ENCODE measurements at regions not wholly inside any gene's neighbourhood (a gene's known extent, or its start where the extent isn't known, plus 50 kb on each side); places are given as distances from the start of the nearest gene placed in this dataset.

DNA sequence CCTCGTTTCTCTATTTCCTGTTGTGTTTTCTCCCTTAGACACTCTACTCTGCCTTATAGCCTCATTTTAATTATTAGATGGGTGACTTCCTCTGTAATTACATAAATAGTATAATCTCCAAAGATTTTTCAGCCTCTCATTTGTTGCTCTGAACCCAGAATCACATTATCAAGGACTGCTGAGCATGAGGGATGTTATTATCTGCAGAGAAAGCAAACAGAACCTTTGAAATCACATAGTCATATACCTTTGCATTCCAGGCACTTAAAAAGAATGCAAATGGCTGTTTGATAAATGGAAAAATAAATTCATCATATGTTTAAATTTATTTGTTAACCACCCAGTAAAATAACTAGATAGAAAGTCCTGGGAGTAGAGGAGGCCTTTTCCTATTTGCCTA is 305.1 kb upstream of the PPP1R2C start:
- H3K4me1 Mint-ChIP-seq (ENCODE audit: low read depth) = no peaks in the 10 kb centered on the region
- TF ChIP-seq, protein P1, sequence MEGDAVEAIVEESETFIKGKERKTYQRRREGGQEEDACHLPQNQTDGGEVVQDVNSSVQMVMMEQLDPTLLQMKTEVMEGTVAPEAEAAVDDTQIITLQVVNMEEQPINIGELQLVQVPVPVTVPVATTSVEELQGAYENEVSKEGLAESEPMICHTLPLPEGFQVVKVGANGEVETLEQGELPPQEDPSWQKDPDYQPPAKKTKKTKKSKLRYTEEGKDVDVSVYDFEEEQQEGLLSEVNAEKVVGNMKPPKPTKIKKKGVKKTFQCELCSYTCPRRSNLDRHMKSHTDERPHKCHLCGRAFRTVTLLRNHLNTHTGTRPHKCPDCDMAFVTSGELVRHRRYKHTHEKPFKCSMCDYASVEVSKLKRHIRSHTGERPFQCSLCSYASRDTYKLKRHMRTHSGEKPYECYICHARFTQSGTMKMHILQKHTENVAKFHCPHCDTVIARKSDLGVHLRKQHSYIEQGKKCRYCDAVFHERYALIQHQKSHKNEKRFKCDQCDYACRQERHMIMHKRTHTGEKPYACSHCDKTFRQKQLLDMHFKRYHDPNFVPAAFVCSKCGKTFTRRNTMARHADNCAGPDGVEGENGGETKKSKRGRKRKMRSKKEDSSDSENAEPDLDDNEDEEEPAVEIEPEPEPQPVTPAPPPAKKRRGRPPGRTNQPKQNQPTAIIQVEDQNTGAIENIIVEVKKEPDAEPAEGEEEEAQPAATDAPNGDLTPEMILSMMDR (IDR thresholded peaks at IDR 0.05) = no peak
- H3K27ac ChIP-seq (ENCODE audit: low read depth in 1 of 2, low read length in 2 of 2) = no peak overlapping the region
- POLR2A ChIA-PET = no interaction called here
- no peaks in the 10 kb centered on the region for H3K27me3 Mint-ChIP-seq
- no peaks in the 10 kb centered on the region for H3K9me3 ChIP-seq (ENCODE audit: control insufficient read depth in 1 of 2, insufficient read depth in 1 of 2, low read length in 2 of 2)
- no peaks in the 10 kb centered on the region for H3K4me1 ChIP-seq (ENCODE audit: insufficient read depth, low read length)
- no peaks in the 10 kb centered on the region for H3K36me3 ChIP-seq (ENCODE audit: insufficient read depth, low read length)
- no peaks in the 10 kb centered on the region for H3K36me3 Mint-ChIP-seq (ENCODE audit: low read depth)
- no peak overlapping the region for H3K4me3 Mint-ChIP-seq
- no peak overlapping the region for H3K27ac Mint-ChIP-seq
- H3K9me3 Mint-ChIP-seq = no peaks in the 10 kb centered on the region
- H3K27me3 ChIP-seq (ENCODE audit: control insufficient read depth in 1 of 2, insufficient read depth in 2 of 2, low read length in 2 of 2) = no peaks in the 10 kb centered on the region
- ATAC-seq (ENCODE audit: poor library complexity) (no peak), DNase-seq (no peak)
- no peak overlapping the region for H3K4me3 ChIP-seq (ENCODE audit: low read length)
- CTCF ChIA-PET = no interaction called here
- intact Hi-C loops (cut with DNase I, micrococcal nuclease) = no loop called here

DNA sequence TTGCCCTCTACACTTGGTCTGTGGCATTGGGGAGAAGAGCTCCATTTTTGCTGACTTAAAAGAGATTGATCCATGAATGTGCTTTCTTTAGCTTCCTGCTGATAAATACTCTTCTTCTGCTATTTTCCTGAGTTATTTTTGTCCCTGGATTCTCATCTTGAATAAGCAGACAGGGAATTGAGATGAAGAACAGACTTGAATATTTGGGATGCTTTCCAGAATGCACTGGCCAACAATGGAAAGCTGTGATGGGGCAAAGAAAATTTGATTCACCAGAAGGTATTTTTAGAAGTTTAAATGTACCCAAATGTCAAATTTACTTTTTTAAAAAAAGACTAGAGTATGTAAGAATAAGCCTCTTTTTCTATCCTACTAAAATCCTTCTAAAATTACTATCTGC is 309.9 kb upstream of the PPP1R2C start:
- ATAC-seq (ENCODE audit: poor library complexity) (no peak), DNase-seq (no peak)
- no peaks in the 10 kb centered on the region for H3K27me3 ChIP-seq (ENCODE audit: control insufficient read depth in 1 of 2, insufficient read depth in 2 of 2, low read length in 2 of 2)
- TF ChIP-seq, protein P1 (IDR thresholded peaks at IDR 0.05) = no peak
- H3K4me1 ChIP-seq (ENCODE audit: insufficient read depth, low read length) = no peaks in the 10 kb centered on the region
- Mint-ChIP-seq H3K9me3 (no peaks in the 10 kb centered on the region), H3K4me3 (no peak overlapping the region), H3K27ac (no peak overlapping the region), H3K27me3 (no peaks in the 10 kb centered on the region), H3K4me1 (ENCODE audit: low read depth) (no peaks in the 10 kb centered on the region), H3K36me3 (ENCODE audit: low read depth) (no peaks in the 10 kb centered on the region)
- CTCF ChIA-PET = no interaction called here
- no peak overlapping the region for H3K27ac ChIP-seq (ENCODE audit: low read depth in 1 of 2, low read length in 2 of 2)
- no peaks in the 10 kb centered on the region for H3K36me3 ChIP-seq (ENCODE audit: insufficient read depth, low read length)
- H3K9me3 ChIP-seq (ENCODE audit: control insufficient read depth in 1 of 2, insufficient read depth in 1 of 2, low read length in 2 of 2) = no peaks in the 10 kb centered on the region
- intact Hi-C loops (cut with DNase I, micrococcal nuclease) = no loop called here
- POLR2A ChIA-PET = no interaction called here
- H3K4me3 ChIP-seq (ENCODE audit: low read length) = no peak overlapping the region

DNA sequence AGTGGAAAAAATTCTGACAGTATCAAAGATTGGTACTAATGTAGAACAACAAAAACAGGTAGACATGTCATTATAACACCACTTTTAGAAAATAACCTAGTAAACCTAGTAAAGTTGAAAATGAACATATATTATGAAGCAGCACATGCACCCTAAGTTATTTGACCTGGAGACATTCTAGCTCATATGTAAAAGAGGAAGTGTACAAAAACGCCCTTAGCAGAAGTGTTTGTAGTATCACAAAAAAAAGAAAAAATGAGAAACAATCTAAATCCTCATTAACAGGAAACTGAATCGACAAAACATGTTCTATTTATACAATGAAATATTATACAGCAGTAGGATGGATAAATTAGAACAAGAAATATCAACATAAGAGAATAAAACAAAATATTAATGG is 318.9 kb upstream of the PPP1R2C start:
- Mint-ChIP-seq H3K36me3 (ENCODE audit: low read depth) (no peaks in the 10 kb centered on the region), H3K27ac (no peak overlapping the region), H3K9me3 (no peaks in the 10 kb centered on the region), H3K4me3 (no peak overlapping the region), H3K27me3 (no peaks in the 10 kb centered on the region), H3K4me1 (ENCODE audit: low read depth) (peaks cover 5% of the 10 kb centered on the region)
- H3K36me3 ChIP-seq (ENCODE audit: insufficient read depth, low read length) = no peaks in the 10 kb centered on the region
- H3K9me3 ChIP-seq (ENCODE audit: control insufficient read depth in 1 of 2, insufficient read depth in 1 of 2, low read length in 2 of 2) = no peaks in the 10 kb centered on the region
- intact Hi-C loops (cut with DNase I, micrococcal nuclease) = no loop called here
- H3K27me3 ChIP-seq (ENCODE audit: control insufficient read depth in 1 of 2, insufficient read depth in 2 of 2, low read length in 2 of 2) = no peaks in the 10 kb centered on the region
- TF ChIP-seq, protein P1 (IDR thresholded peaks at IDR 0.05) = no peak
- ChIA-PET POLR2A (no interaction called here), CTCF (no interaction called here)
- H3K27ac ChIP-seq (ENCODE audit: low read depth in 1 of 2, low read length in 2 of 2) = no peak overlapping the region
- no peaks in the 10 kb centered on the region for H3K4me1 ChIP-seq (ENCODE audit: insufficient read depth, low read length)
- no peak for DNase-seq
- no peak overlapping the region for H3K4me3 ChIP-seq (ENCODE audit: low read length)
- no peak for ATAC-seq (ENCODE audit: poor library complexity)
